Chondrocyte (in vitro differentiated cells): ENCODE measurements at regions not wholly inside any gene's neighbourhood (a gene's known extent, or its start where the extent isn't known, plus 50 kb on each side); places are given as distances from the start of the nearest gene placed in this dataset.
A peak's percentile ranks its signal among the peaks of the same experiment; 100 is the strongest.
"Not testable (repeated sequence)": the region's sequence is repeated elsewhere in the genome, so short reads cannot be mapped to it uniquely, and the experiment has no call there.

Source experiments
- DNase-seq: peaks from one replicate; pipeline ENCODE4 v3.0.0; 2021; ENCODE audit warnings: mixed read lengths, low spot score
- H3K27ac Mint-ChIP-seq: one replicate; pipeline ENCODE4 v1.8.0; 2021; ENCODE audit warnings: mild to moderate bottlenecking, moderate library complexity, mixed read lengths; ENCODE audit not compliant: unreplicated experiment
- H3K27me3 Mint-ChIP-seq: 2 replicates; pipeline ENCODE4 v1.8.0; 2021; ENCODE audit warnings: low read depth, mixed read lengths
- H3K36me3 Mint-ChIP-seq: 2 replicates; pipeline ENCODE4 v1.8.0; 2021; ENCODE audit warnings: low read depth, mixed read lengths
- H3K4me1 Mint-ChIP-seq: 2 replicates; pipeline ENCODE4 v1.8.0; 2021; ENCODE audit warnings: low read depth, mild to moderate bottlenecking, mixed read lengths
- H3K4me3 Mint-ChIP-seq: one replicate; pipeline ENCODE4 v1.8.0; 2021; ENCODE audit warnings: mild to moderate bottlenecking, moderate library complexity, mixed read lengths; ENCODE audit not compliant: unreplicated experiment
- H3K9me3 Mint-ChIP-seq: 2 replicates; pipeline ENCODE4 v1.8.0; 2021; ENCODE audit warnings: low read depth, mixed read lengths
- CTCF ChIP-seq: fragments of 200-600 bp; sonication (generic); IDR thresholded peaks from 2 replicates; pipeline ENCODE4 v1.5.0; 2021; ENCODE audit warnings: antibody characterized with exemption, mild to moderate bottlenecking, moderate library complexity

GRCh38 chr18:49690312-49690711 is 123.0 kb downstream of the ACAA2 start:
- TF ChIP-seq CTCF = no peak
- no peak for DNase-seq
- Mint-ChIP-seq H3K9me3 (peaks cover 5% of the 10 kb centered on the region), H3K4me3 (no peak overlapping the region), H3K27me3 (no peaks in the 10 kb centered on the region), H3K36me3 (no peaks in the 10 kb centered on the region), H3K27ac (peak overlapping the region; percentile 93), H3K4me1 (peaks cover 37% of the 10 kb centered on the region)

GRCh38 chr18:49685231-49685942 is 123.5 kb downstream of the LIPG start:
- H3K4me3 Mint-ChIP-seq = no peak overlapping the region
- peaks cover 13% of the 10 kb centered on the region for H3K4me1 Mint-ChIP-seq
- no peaks in the 10 kb centered on the region for H3K27me3 Mint-ChIP-seq
- no peak overlapping the region for H3K27ac Mint-ChIP-seq
- no peaks in the 10 kb centered on the region for H3K36me3 Mint-ChIP-seq
- no peak for DNase-seq
- peaks cover 5% of the 10 kb centered on the region for H3K9me3 Mint-ChIP-seq
- no peak for TF ChIP-seq CTCF

GRCh38 chr18:49682803-49683190 is 120.9 kb downstream of the LIPG start:
- H3K9me3 Mint-ChIP-seq, DNase-seq, H3K27me3 Mint-ChIP-seq, H3K36me3 Mint-ChIP-seq, H3K27ac Mint-ChIP-seq, H3K4me3 Mint-ChIP-seq, H3K4me1 Mint-ChIP-seq: not testable (repeated sequence)

GRCh38 chr18:49682173-49682802 is 120.4 kb downstream of the LIPG start:
- no peaks in the 10 kb centered on the region for H3K9me3 Mint-ChIP-seq
- H3K4me3 Mint-ChIP-seq = no peak overlapping the region
- H3K36me3 Mint-ChIP-seq = no peaks in the 10 kb centered on the region
- DNase-seq = no peak
- H3K4me1 Mint-ChIP-seq = peaks cover 4% of the 10 kb centered on the region
- no peak for TF ChIP-seq CTCF
- no peaks in the 10 kb centered on the region for H3K27me3 Mint-ChIP-seq
- H3K27ac Mint-ChIP-seq = no peak overlapping the region

- Mint-ChIP-seq H3K27ac (no peak overlapping the region), H3K9me3 (no peaks in the 10 kb centered on the region), H3K27me3 (no peaks in the 10 kb centered on the region), H3K4me3 (no peak overlapping the region), H3K36me3 (no peaks in the 10 kb centered on the region), H3K4me1 (peaks cover 4% of the 10 kb centered on the region)
- no peak for TF ChIP-seq CTCF
- no peak for DNase-seq
These were observed 119.5 kb downstream of the LIPG start for GRCh38 chr18:49681387-49681786.

GRCh38 chr18:49678440-49678839 is 116.6 kb downstream of the LIPG start:
- H3K27ac Mint-ChIP-seq = no peak overlapping the region

More at GRCh38 chr18:49678440-49678839, 116.6 kb downstream of the LIPG start:
- H3K36me3 Mint-ChIP-seq = no peaks in the 10 kb centered on the region
- H3K27me3 Mint-ChIP-seq = peaks cover 8% of the 10 kb centered on the region
- DNase-seq = no peak
- TF ChIP-seq CTCF = no peak
- H3K9me3 Mint-ChIP-seq = no peaks in the 10 kb centered on the region
- H3K4me3 Mint-ChIP-seq = no peak overlapping the region
- H3K4me1 Mint-ChIP-seq = no peaks in the 10 kb centered on the region
